ENCODE measurements at regions not wholly inside any gene's neighbourhood (a gene's known extent, or its start where the extent isn't known, plus 50 kb on each side); places are given as distances from the start of the nearest gene placed in this dataset.

- Histone ChIP-seq H3K18ac (ENCODE audit: low read length) (no peak overlapping the region), H3K14ac (ENCODE audit: low read length) (no peak overlapping the region), H3K4me3 (ENCODE audit: low read depth, low read length) (no peak overlapping the region), H3K23ac (ENCODE audit: low read length) (no peak overlapping the region), H2BK120ac (ENCODE audit: insufficient read depth, low read length, poor library complexity) (no peak overlapping the region), H3K9me3 (ENCODE audit: insufficient read depth, low read depth, low read length) (no peaks in the 10 kb centered on the region), H3K27ac (ENCODE audit: low read depth, low read length) (no peak overlapping the region), H3K4ac (ENCODE audit: low read depth, low read length) (no peak overlapping the region), H3K27me3 (ENCODE audit: insufficient read depth, low read length) (no peaks in the 10 kb centered on the region), H3K9ac (ENCODE audit: low read length) (no peak overlapping the region), H3K4me1 (ENCODE audit: control insufficient read depth in 1 of 2, insufficient read depth in 2 of 2, low read length in 2 of 2) (no peaks in the 10 kb centered on the region), H3K79me1 (ENCODE audit: low read length) (no peaks in the 10 kb centered on the region), H3K36me3 (ENCODE audit: control insufficient read depth in 1 of 2, insufficient read depth in 2 of 2, low read length in 2 of 2) (no peaks in the 10 kb centered on the region), H4K91ac (ENCODE audit: low read depth, low read length) (no peak overlapping the region), H3K4me2 (ENCODE audit: low read length) (no peak overlapping the region), H2BK5ac (ENCODE audit: low read depth, low read length, poor library complexity) (no peak overlapping the region), H2AFZ (ENCODE audit: insufficient read depth, low read length, poor library complexity) (no peak overlapping the region), H4K12ac (ENCODE audit: low read depth, low read length) (no peak overlapping the region), H2BK12ac (ENCODE audit: low read length) (no peak overlapping the region), H3K79me2 (ENCODE audit: control insufficient read depth, insufficient read depth, low read length, poor library complexity) (no peaks in the 10 kb centered on the region), H4K8ac (ENCODE audit: low read depth, low read length) (no peak overlapping the region), H2AK5ac (ENCODE audit: low read length) (no peak overlapping the region)
- no peak for DNase-seq
- no CpG with 5 or more reads among the region's 1 CpG for WGBS (ENCODE audit: extremely low coverage, insufficient coverage, insufficient read length)
Measured at GRCh38 chr18:65399091-65399490, 351.7 kb upstream of the CDH7 start.

GRCh38 chr18:65398347-65399075, 352.3 kb upstream of the CDH7 start:
- H2BK5ac ChIP-seq (ENCODE audit: low read depth, low read length, poor library complexity) = no peak overlapping the region
- H2AFZ ChIP-seq (ENCODE audit: insufficient read depth, low read length, poor library complexity) = no peak overlapping the region
- H4K8ac ChIP-seq (ENCODE audit: low read depth, low read length) = no peak overlapping the region
- no peaks in the 10 kb centered on the region for H3K36me3 ChIP-seq (ENCODE audit: control insufficient read depth in 1 of 2, insufficient read depth in 2 of 2, low read length in 2 of 2)
- no peaks in the 10 kb centered on the region for H3K9me3 ChIP-seq (ENCODE audit: insufficient read depth, low read depth, low read length)
- no peak overlapping the region for H3K4me3 ChIP-seq (ENCODE audit: low read depth, low read length)
- no CpG with 5 or more reads among the region's 4 CpGs for WGBS (ENCODE audit: extremely low coverage, insufficient coverage, insufficient read length)
- no peaks in the 10 kb centered on the region for H3K79me1 ChIP-seq (ENCODE audit: low read length)
- H3K79me2 ChIP-seq (ENCODE audit: control insufficient read depth, insufficient read depth, low read length, poor library complexity) = no peaks in the 10 kb centered on the region
- H3K9ac ChIP-seq (ENCODE audit: low read length) = no peak overlapping the region
- H4K91ac ChIP-seq (ENCODE audit: low read depth, low read length) = no peak overlapping the region
- no peaks in the 10 kb centered on the region for H3K4me1 ChIP-seq (ENCODE audit: control insufficient read depth in 1 of 2, insufficient read depth in 2 of 2, low read length in 2 of 2)
- no peak overlapping the region for H2AK5ac ChIP-seq (ENCODE audit: low read length)
- no peak overlapping the region for H3K4me2 ChIP-seq (ENCODE audit: low read length)
- no peak overlapping the region for H3K14ac ChIP-seq (ENCODE audit: low read length)
- no peak overlapping the region for H3K4ac ChIP-seq (ENCODE audit: low read depth, low read length)
- no peak overlapping the region for H3K18ac ChIP-seq (ENCODE audit: low read length)
- no peak for DNase-seq
- H3K27ac ChIP-seq (ENCODE audit: low read depth, low read length) = no peak overlapping the region
- no peak overlapping the region for H2BK12ac ChIP-seq (ENCODE audit: low read length)
- H4K12ac ChIP-seq (ENCODE audit: low read depth, low read length) = no peak overlapping the region
- no peaks in the 10 kb centered on the region for H3K27me3 ChIP-seq (ENCODE audit: insufficient read depth, low read length)
- no peak overlapping the region for H2BK120ac ChIP-seq (ENCODE audit: insufficient read depth, low read length, poor library complexity)
- no peak overlapping the region for H3K23ac ChIP-seq (ENCODE audit: low read length)

GRCh38 chr18:65380986-65381385, 369.8 kb upstream of the CDH7 start:
- no peaks in the 10 kb centered on the region for H3K79me2 ChIP-seq (ENCODE audit: control insufficient read depth, insufficient read depth, low read length, poor library complexity)
- no peak overlapping the region for H2BK120ac ChIP-seq (ENCODE audit: insufficient read depth, low read length, poor library complexity)
- H3K9ac ChIP-seq (ENCODE audit: low read length) = no peak overlapping the region
- WGBS (ENCODE audit: extremely low coverage, insufficient coverage, insufficient read length) = no CpG with 5 or more reads among the region's 3 CpGs
- H4K91ac ChIP-seq (ENCODE audit: low read depth, low read length) = no peak overlapping the region
- no peak overlapping the region for H2AFZ ChIP-seq (ENCODE audit: insufficient read depth, low read length, poor library complexity)
- no peak overlapping the region for H3K18ac ChIP-seq (ENCODE audit: low read length)
- H3K14ac ChIP-seq (ENCODE audit: low read length) = no peak overlapping the region
- H3K4ac ChIP-seq (ENCODE audit: low read depth, low read length) = no peak overlapping the region
- H3K36me3 ChIP-seq (ENCODE audit: control insufficient read depth in 1 of 2, insufficient read depth in 2 of 2, low read length in 2 of 2) = no peaks in the 10 kb centered on the region
- H2BK12ac ChIP-seq (ENCODE audit: low read length) = no peak overlapping the region
- no peak overlapping the region for H4K8ac ChIP-seq (ENCODE audit: low read depth, low read length)
- H3K79me1 ChIP-seq (ENCODE audit: low read length) = no peaks in the 10 kb centered on the region
- no peaks in the 10 kb centered on the region for H3K27me3 ChIP-seq (ENCODE audit: insufficient read depth, low read length)
- no peaks in the 10 kb centered on the region for H3K4me1 ChIP-seq (ENCODE audit: control insufficient read depth in 1 of 2, insufficient read depth in 2 of 2, low read length in 2 of 2)
- no peak overlapping the region for H4K12ac ChIP-seq (ENCODE audit: low read depth, low read length)
- H2AK5ac ChIP-seq (ENCODE audit: low read length) = no peak overlapping the region
- DNase-seq = no peak
- no peak overlapping the region for H3K4me2 ChIP-seq (ENCODE audit: low read length)
- H2BK5ac ChIP-seq (ENCODE audit: low read depth, low read length, poor library complexity) = no peak overlapping the region
- H3K23ac ChIP-seq (ENCODE audit: low read length) = no peak overlapping the region
- H3K27ac ChIP-seq (ENCODE audit: low read depth, low read length) = no peak overlapping the region
- H3K4me3 ChIP-seq (ENCODE audit: low read depth, low read length) = no peak overlapping the region
- no peaks in the 10 kb centered on the region for H3K9me3 ChIP-seq (ENCODE audit: insufficient read depth, low read depth, low read length)

GRCh38 chr18:65380571-65380970, 370.2 kb upstream of the CDH7 start:
- Histone ChIP-seq H4K12ac (ENCODE audit: low read depth, low read length) (no peak overlapping the region), H3K4me2 (ENCODE audit: low read length) (no peak overlapping the region), H3K79me1 (ENCODE audit: low read length) (no peaks in the 10 kb centered on the region), H3K9ac (ENCODE audit: low read length) (no peak overlapping the region), H2AFZ (ENCODE audit: insufficient read depth, low read length, poor library complexity) (no peak overlapping the region), H4K91ac (ENCODE audit: low read depth, low read length) (no peak overlapping the region), H3K4me1 (ENCODE audit: control insufficient read depth in 1 of 2, insufficient read depth in 2 of 2, low read length in 2 of 2) (no peaks in the 10 kb centered on the region), H3K27ac (ENCODE audit: low read depth, low read length) (no peak overlapping the region), H3K27me3 (ENCODE audit: insufficient read depth, low read length) (no peaks in the 10 kb centered on the region), H3K79me2 (ENCODE audit: control insufficient read depth, insufficient read depth, low read length, poor library complexity) (no peaks in the 10 kb centered on the region), H3K9me3 (ENCODE audit: insufficient read depth, low read depth, low read length) (no peaks in the 10 kb centered on the region), H2BK12ac (ENCODE audit: low read length) (no peak overlapping the region), H3K23ac (ENCODE audit: low read length) (no peak overlapping the region), H3K36me3 (ENCODE audit: control insufficient read depth in 1 of 2, insufficient read depth in 2 of 2, low read length in 2 of 2) (no peaks in the 10 kb centered on the region), H3K18ac (ENCODE audit: low read length) (no peak overlapping the region), H2BK5ac (ENCODE audit: low read depth, low read length, poor library complexity) (no peak overlapping the region), H4K8ac (ENCODE audit: low read depth, low read length) (no peak overlapping the region), H3K4me3 (ENCODE audit: low read depth, low read length) (no peak overlapping the region), H2BK120ac (ENCODE audit: insufficient read depth, low read length, poor library complexity) (no peak overlapping the region), H3K4ac (ENCODE audit: low read depth, low read length) (no peak overlapping the region), H2AK5ac (ENCODE audit: low read length) (no peak overlapping the region), H3K14ac (ENCODE audit: low read length) (no peak overlapping the region)
- no peak for DNase-seq

Data from trophoblast cell (in vitro differentiated cells and primary cell).